HEK293 (cell line): ENCODE measurements at regions not wholly inside any gene's neighbourhood (a gene's known extent, or its start where the extent isn't known, plus 50 kb on each side); places are given as distances from the start of the nearest gene placed in this dataset.

ENCODE experiments used
- TRIM28 ChIP-seq: IDR thresholded peaks from 2 replicates; pipeline ENCODE4 v1.6.1; 2011; ENCODE audit warnings: low read length, control low read depth, borderline replicate concordance
- ZBTB21 ChIP-seq: fragments of 450-650 bp; formaldehyde crosslinking; IDR thresholded peaks from 2 replicates; pipeline ENCODE4 v1.5.1; 2017; ENCODE audit warnings: missing biosample characterization, missing genetic modification characterization
- ZNF138 ChIP-seq: fragments of 450-650 bp; formaldehyde crosslinking; IDR thresholded peaks from 2 replicates; pipeline ENCODE4 v1.5.1; 2016; ENCODE audit warnings: missing biosample characterization, missing genetic modification characterization, borderline replicate concordance
- ZNF174 ChIP-seq: fragments of 450-650 bp; formaldehyde crosslinking; IDR thresholded peaks from 2 replicates; pipeline ENCODE4 v1.5.0; 2017; ENCODE audit warnings: missing biosample characterization, mild to moderate bottlenecking, missing genetic modification characterization
- ZNF433 ChIP-seq: fragments of 450-650 bp; formaldehyde crosslinking; IDR thresholded peaks from 2 replicates; pipeline ENCODE4 v1.5.1; 2016; ENCODE audit warnings: missing biosample characterization, missing genetic modification characterization, low read depth
- ZNF670 ChIP-seq: fragments of 450-650 bp; formaldehyde crosslinking; IDR thresholded peaks from 2 replicates; pipeline ENCODE4 v1.5.1; 2016; ENCODE audit warnings: missing biosample characterization, missing genetic modification characterization, low read depth
- ZNF792 ChIP-seq: fragments of 450-650 bp; formaldehyde crosslinking; IDR thresholded peaks from 2 replicates; pipeline ENCODE4 v1.5.1; 2016; ENCODE audit warnings: missing biosample characterization, missing genetic modification characterization
- TF ChIP-seq, protein P1 (sequence below): fragments of 450-650 bp; formaldehyde crosslinking; IDR thresholded peaks from 2 replicates; pipeline ENCODE4 v1.5.1; 2016; ENCODE audit warnings: missing biosample characterization, missing genetic modification characterization
- TF ChIP-seq, protein P2 (sequence below): fragments of 450-650 bp; formaldehyde crosslinking; conservative IDR thresholded peaks from 2 replicates; pipeline ENCODE4 v1.5.1; 2016; ENCODE audit warnings: low read depth, missing biosample characterization, missing genetic modification characterization
- TF ChIP-seq, protein P3 (sequence below): fragments of 450-650 bp; formaldehyde crosslinking; IDR thresholded peaks from 2 replicates; pipeline ENCODE4 v1.5.1; 2016; ENCODE audit warnings: missing biosample characterization, missing genetic modification characterization, low read depth

GRCh38 chr9:33651125-33651524 lies 127.1 kb downstream of the ANKRD18B start:
- TF ChIP-seq, protein P1, sequence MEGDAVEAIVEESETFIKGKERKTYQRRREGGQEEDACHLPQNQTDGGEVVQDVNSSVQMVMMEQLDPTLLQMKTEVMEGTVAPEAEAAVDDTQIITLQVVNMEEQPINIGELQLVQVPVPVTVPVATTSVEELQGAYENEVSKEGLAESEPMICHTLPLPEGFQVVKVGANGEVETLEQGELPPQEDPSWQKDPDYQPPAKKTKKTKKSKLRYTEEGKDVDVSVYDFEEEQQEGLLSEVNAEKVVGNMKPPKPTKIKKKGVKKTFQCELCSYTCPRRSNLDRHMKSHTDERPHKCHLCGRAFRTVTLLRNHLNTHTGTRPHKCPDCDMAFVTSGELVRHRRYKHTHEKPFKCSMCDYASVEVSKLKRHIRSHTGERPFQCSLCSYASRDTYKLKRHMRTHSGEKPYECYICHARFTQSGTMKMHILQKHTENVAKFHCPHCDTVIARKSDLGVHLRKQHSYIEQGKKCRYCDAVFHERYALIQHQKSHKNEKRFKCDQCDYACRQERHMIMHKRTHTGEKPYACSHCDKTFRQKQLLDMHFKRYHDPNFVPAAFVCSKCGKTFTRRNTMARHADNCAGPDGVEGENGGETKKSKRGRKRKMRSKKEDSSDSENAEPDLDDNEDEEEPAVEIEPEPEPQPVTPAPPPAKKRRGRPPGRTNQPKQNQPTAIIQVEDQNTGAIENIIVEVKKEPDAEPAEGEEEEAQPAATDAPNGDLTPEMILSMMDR (tag by site-specific recombination) = no peak
- TF ChIP-seq TRIM28 = no peak
- TF ChIP-seq ZNF670 (tag by site-specific recombination) = no peak
- no peak for TF ChIP-seq ZBTB21 (tag by site-specific recombination)
- TF ChIP-seq ZNF792 = no peak
- TF ChIP-seq ZNF138 = no peak
- no peak for TF ChIP-seq ZNF433 (tag by site-specific recombination)
- TF ChIP-seq, protein P2, sequence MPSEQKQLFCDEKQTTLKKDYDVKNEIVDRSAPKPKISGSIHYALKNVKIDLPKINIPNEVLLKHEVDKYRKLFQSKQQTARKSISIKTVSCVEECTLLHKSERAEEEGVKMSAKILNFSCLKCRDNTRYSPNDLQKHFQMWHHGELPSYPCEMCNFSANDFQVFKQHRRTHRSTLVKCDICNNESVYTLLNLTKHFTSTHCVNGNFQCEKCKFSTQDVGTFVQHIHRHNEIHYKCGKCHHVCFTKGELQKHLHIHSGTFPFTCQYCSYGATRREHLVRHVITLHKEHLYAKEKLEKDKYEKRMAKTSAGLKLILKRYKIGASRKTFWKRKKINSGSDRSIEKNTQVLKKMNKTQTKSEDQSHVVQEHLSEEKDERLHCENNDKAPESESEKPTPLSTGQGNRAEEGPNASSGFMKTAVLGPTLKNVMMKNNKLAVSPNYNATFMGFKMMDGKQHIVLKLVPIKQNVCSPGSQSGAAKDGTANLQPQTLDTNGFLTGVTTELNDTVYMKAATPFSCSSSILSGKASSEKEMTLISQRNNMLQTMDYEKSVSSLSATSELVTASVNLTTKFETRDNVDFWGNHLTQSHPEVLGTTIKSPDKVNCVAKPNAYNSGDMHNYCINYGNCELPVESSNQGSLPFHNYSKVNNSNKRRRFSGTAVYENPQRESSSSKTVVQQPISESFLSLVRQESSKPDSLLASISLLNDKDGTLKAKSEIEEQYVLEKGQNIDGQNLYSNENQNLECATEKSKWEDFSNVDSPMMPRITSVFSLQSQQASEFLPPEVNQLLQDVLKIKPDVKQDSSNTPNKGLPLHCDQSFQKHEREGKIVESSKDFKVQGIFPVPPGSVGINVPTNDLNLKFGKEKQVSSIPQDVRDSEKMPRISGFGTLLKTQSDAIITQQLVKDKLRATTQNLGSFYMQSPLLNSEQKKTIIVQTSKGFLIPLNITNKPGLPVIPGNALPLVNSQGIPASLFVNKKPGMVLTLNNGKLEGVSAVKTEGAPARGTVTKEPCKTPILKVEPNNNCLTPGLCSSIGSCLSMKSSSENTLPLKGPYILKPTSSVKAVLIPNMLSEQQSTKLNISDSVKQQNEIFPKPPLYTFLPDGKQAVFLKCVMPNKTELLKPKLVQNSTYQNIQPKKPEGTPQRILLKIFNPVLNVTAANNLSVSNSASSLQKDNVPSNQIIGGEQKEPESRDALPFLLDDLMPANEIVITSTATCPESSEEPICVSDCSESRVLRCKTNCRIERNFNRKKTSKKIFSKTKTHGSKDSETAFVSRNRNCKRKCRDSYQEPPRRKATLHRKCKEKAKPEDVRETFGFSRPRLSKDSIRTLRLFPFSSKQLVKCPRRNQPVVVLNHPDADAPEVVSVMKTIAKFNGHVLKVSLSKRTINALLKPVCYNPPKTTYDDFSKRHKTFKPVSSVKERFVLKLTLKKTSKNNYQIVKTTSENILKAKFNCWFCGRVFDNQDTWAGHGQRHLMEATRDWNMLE = no peak
- TF ChIP-seq ZNF174 (tag by site-specific recombination) = no peak
- TF ChIP-seq, protein P3, sequence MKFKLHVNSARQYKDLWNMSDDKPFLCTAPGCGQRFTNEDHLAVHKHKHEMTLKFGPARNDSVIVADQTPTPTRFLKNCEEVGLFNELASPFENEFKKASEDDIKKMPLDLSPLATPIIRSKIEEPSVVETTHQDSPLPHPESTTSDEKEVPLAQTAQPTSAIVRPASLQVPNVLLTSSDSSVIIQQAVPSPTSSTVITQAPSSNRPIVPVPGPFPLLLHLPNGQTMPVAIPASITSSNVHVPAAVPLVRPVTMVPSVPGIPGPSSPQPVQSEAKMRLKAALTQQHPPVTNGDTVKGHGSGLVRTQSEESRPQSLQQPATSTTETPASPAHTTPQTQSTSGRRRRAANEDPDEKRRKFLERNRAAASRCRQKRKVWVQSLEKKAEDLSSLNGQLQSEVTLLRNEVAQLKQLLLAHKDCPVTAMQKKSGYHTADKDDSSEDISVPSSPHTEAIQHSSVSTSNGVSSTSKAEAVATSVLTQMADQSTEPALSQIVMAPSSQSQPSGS (tag by site-specific recombination) = no peak
